Small intestine (tissue), 7 donors: ENCODE measurements at regions not wholly inside any gene's neighbourhood (a gene's known extent, or its start where the extent isn't known, plus 50 kb on each side); places are given as distances from the start of the nearest gene placed in this dataset.
"Not testable (repeated sequence)": the region's sequence is repeated elsewhere in the genome, so short reads cannot be mapped to it uniquely, and the experiment has no call there.

Experiments used
- DNase-seq, 2 donors: peaks; one replicate each; pipeline versions ENCODE4 v3.0.0 to v3.0.0-alpha.2; 2013
- FAIRE-seq: peaks from 2 replicates; lab custom pipeline; 2012; peaks lifted over from hg19 to GRCh38; lab: Jason Lieb, UNC
- H3K27ac ChIP-seq, 3 donors: one replicate each; pipeline ENCODE4 v1.5.1; 2013; ENCODE audit warnings: low read length in 2 of 3, mild to moderate bottlenecking in 2 of 3, control low read depth in 1 of 3, inconsistent platforms in 1 of 3, low read depth in 1 of 3, moderate library complexity in 1 of 3
- H3K27me3 ChIP-seq, 3 donors: one replicate each; pipeline ENCODE4 v1.6.1; 2013; ENCODE audit warnings: low read length in 3 of 3, inconsistent platforms in 1 of 3; ENCODE audit not compliant: control insufficient read depth in 3 of 3, insufficient read depth in 3 of 3
- H3K36me3 ChIP-seq, 3 donors: one replicate each; pipeline ENCODE4 v1.6.1; 2013; ENCODE audit warnings: low read length in 3 of 3, inconsistent platforms in 1 of 3, low read depth in 1 of 3, mild to moderate bottlenecking in 1 of 3, moderate library complexity in 1 of 3; ENCODE audit not compliant: control insufficient read depth in 3 of 3, insufficient read depth in 2 of 3
- H3K4me1 ChIP-seq, 3 donors: one replicate each; pipeline ENCODE4 v1.6.1; 2013; ENCODE audit warnings: low read length in 2 of 3, inconsistent platforms in 1 of 3, low read depth in 1 of 3, mild to moderate bottlenecking in 1 of 3, moderate library complexity in 1 of 3; ENCODE audit not compliant: control insufficient read depth in 3 of 3, insufficient read depth in 2 of 3
- H3K4me3 ChIP-seq, 3 donors: one replicate each; pipeline ENCODE4 v1.5.1; 2013; ENCODE audit warnings: low read length in 3 of 3, control low read depth in 1 of 3, inconsistent platforms in 1 of 3, low read depth in 1 of 3, mild to moderate bottlenecking in 1 of 3, moderate library complexity in 1 of 3
- H3K9me3 ChIP-seq, 2 donors: one replicate each; pipeline ENCODE4 v1.6.1; 2013; ENCODE audit warnings: low read depth in 1 of 2, low read length in 1 of 2; ENCODE audit not compliant: control insufficient read depth in 2 of 2, insufficient read depth in 1 of 2
- WGBS, 3 donors: extraction: QIAGEN DNeasy Blood & Tissue Kit; methylation state at CpG; one replicate each; pipeline ENCODE4 v1.1.7; 2013; 5-methylcytosine and 5-hydroxymethylcytosine counted together
- donor health status: healthy with polysubstance abuse.
- donor health status: control.
- donor health status: control.
- donor health status: Bipolar disorder and iron deficiency.
- donor health status: healthy.

GRCh38 chr1:146641534-146641933 lies 296.6 kb upstream of the NBPF12 start:
- H3K4me3 ChIP-seq, FAIRE-seq, H3K36me3 ChIP-seq, H3K27me3 ChIP-seq, H3K4me1 ChIP-seq, DNase-seq, H3K9me3 ChIP-seq, H3K27ac ChIP-seq: not testable (repeated sequence)
- 48 to 55% (median 50%) methylated on average over 2 to 3 of the region's 3 CpGs for WGBS, 3 donors

GRCh38 chr1:146640671-146641070 lies 297.5 kb upstream of the NBPF12 start:
- not testable (repeated sequence) for H3K4me1 ChIP-seq, H3K36me3 ChIP-seq, H3K9me3 ChIP-seq, H3K4me3 ChIP-seq, DNase-seq, H3K27me3 ChIP-seq, FAIRE-seq, H3K27ac ChIP-seq
- WGBS, 3 donors, result 51 to 86% (median 57%) methylated on average over 5 of the region's 5 CpGs

GRCh38 chr1:146630302-146630701 lies 307.8 kb upstream of the NBPF12 start:
- H3K4me1 ChIP-seq, H3K27me3 ChIP-seq, FAIRE-seq, H3K9me3 ChIP-seq, H3K4me3 ChIP-seq, DNase-seq, H3K36me3 ChIP-seq, H3K27ac ChIP-seq: not testable (repeated sequence)
- WGBS, 3 donors, result 80% methylated on average over 1 of the region's 1 CpG; no CpG with 5 or more reads in 2 of the 3 donors

GRCh38 chr1:146618582-146618981 lies 319.5 kb upstream of the NBPF12 start:
- H3K4me1 ChIP-seq, FAIRE-seq, DNase-seq, H3K4me3 ChIP-seq, H3K27me3 ChIP-seq, H3K9me3 ChIP-seq, H3K36me3 ChIP-seq, H3K27ac ChIP-seq: not testable (repeated sequence)
- WGBS, 3 donors, result 51 to 76% (median 72%) methylated on average over 3 of the region's 4 CpGs

GRCh38 chr1:146604681-146605080 lies 333.4 kb upstream of the NBPF12 start:
- not testable (repeated sequence) for FAIRE-seq, H3K4me3 ChIP-seq, H3K36me3 ChIP-seq, H3K9me3 ChIP-seq, DNase-seq, H3K27ac ChIP-seq, H3K4me1 ChIP-seq, H3K27me3 ChIP-seq

GRCh38 chr1:146600720-146601307 lies 337.3 kb upstream of the NBPF12 start:
- 42 to 66% (median 44%) methylated on average over 1 of the region's 3 CpGs for WGBS, 3 donors
- H3K36me3 ChIP-seq, H3K27me3 ChIP-seq, DNase-seq, FAIRE-seq, H3K4me1 ChIP-seq, H3K4me3 ChIP-seq, H3K27ac ChIP-seq, H3K9me3 ChIP-seq: not testable (repeated sequence)

- not testable (repeated sequence) for H3K4me1 ChIP-seq, H3K27ac ChIP-seq, H3K27me3 ChIP-seq, H3K4me3 ChIP-seq, FAIRE-seq, H3K36me3 ChIP-seq, H3K9me3 ChIP-seq, DNase-seq
- WGBS, 3 donors, result 79 to 89% (median 81%) methylated on average over 1 of the region's 3 CpGs
Observed at GRCh38 chr1:146599906-146600305, 338.2 kb upstream of the NBPF12 start.

- H3K27me3 ChIP-seq, FAIRE-seq, H3K4me1 ChIP-seq, H3K36me3 ChIP-seq, H3K4me3 ChIP-seq, H3K9me3 ChIP-seq, H3K27ac ChIP-seq, DNase-seq: not testable (repeated sequence)
- WGBS, 3 donors, result 88 to 96% (median 94%) methylated on average over 1 of the region's 1 CpG
Observed at GRCh38 chr1:146581229-146581628, 352.4 kb upstream of the NOTCH2NLA start.

- H3K9me3 ChIP-seq, H3K27ac ChIP-seq, H3K27me3 ChIP-seq, H3K36me3 ChIP-seq, H3K4me1 ChIP-seq, DNase-seq, H3K4me3 ChIP-seq, FAIRE-seq: not testable (repeated sequence)
- 0 to 13% methylated on average over 1 of the region's 2 CpGs; no CpG with 5 or more reads in 1 of the 3 donors for WGBS, 3 donors
Observed at GRCh38 chr1:146567541-146567940, 338.7 kb upstream of the NOTCH2NLA start.
